ENCODE measurements at regions not wholly inside any gene's neighbourhood (a gene's known extent, or its start where the extent isn't known, plus 50 kb on each side); places are given as distances from the start of the nearest gene placed in this dataset.

- DNase-seq (ENCODE audit: low spot score) = no peak
Measured at GRCh38 chr2:176468457-176469113, 199.3 kb downstream of the MTX2 start.

- DNase-seq (ENCODE audit: low spot score) = no peak
Measured at GRCh38 chr2:176470713-176471112, 201.5 kb downstream of the MTX2 start.

GRCh38 chr2:176471949-176472348, 202.7 kb downstream of the MTX2 start:
- no peak for DNase-seq (ENCODE audit: low spot score)

DNA sequence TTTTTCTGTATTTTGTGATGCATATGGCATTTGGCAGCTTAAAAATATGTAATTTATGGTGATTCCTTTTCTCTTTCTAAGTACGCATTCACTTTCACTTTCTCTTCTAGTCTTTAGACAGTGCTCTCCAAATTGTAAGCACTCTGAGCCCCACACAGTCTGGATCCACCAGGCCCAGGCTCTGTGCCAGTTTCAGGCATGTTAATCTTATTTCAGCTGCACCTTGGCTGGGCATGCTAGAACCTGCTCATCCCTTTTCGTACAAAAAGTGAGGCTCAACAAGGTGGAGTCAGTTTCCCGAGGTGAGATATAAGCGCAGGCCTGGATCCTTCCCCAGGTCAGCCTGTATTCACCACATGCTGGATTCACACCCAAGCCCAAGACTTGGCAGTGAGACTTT, 203.9 kb downstream of the MTX2 start:
- DNase-seq (ENCODE audit: low spot score) = no peak

DNA sequence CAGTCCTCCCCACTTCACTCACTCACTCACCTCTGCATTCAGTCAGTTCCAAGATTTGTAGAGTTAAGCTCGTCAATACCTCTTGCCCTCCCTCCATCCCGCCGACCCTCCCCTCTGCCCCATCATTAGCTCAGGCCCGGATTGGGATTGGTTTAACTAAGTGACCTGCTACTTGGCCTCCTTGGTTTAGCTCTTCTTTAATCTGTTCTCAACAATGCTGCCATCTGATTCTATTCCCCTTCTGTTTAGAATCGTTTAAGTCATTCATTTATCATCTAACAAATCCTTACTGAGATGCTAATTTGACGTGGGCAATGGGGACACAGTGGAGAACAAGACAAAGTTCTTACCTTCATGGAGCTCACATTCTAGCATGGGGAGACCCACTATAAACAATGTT, 204.6 kb downstream of the MTX2 start:
- no peak for DNase-seq (ENCODE audit: low spot score)

GRCh38 chr2:176477336-176477735, 208.1 kb downstream of the MTX2 start:
- no peak for DNase-seq (ENCODE audit: low spot score)

DNA sequence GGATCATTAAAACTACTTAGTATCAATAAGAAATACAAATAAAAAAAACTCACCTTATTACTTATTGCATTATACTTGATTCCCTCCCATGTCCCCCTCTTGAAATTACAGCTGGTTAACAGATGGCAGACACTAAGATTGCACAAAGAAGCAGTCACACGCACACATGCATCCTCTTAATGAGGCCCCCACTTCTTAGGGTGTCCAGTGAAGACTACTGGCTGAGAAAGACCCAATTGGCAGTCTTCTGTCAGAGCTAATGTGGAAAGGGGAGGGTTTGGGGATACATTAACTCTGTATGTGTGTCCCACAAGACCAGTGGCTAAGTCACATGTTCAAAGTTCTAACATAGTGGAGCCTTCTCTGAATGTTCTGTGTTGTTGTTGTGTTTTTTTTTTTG, 210.7 kb downstream of the MTX2 start:
- DNase-seq (ENCODE audit: low spot score) = no peak

DNA sequence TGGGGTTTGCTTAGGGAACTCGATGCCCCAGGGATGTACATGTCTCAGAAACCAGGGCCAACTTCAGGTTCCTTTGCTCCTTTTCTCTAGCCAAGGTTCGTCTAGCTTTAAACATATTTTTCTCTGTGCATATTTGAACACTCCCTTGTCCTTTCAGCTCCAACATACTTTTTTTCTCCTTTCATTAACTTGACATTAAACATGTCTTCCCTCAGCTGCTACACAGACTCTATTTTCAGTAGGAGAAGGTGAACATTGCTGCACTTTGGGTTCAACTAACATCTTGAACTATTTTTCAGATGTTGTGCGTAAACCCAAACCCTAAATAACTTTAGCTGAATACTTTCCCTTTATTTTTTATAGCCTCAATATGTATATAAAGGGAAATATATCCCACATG, 212.9 kb downstream of the MTX2 start:
- no peak for DNase-seq (ENCODE audit: low spot score)

DNA sequence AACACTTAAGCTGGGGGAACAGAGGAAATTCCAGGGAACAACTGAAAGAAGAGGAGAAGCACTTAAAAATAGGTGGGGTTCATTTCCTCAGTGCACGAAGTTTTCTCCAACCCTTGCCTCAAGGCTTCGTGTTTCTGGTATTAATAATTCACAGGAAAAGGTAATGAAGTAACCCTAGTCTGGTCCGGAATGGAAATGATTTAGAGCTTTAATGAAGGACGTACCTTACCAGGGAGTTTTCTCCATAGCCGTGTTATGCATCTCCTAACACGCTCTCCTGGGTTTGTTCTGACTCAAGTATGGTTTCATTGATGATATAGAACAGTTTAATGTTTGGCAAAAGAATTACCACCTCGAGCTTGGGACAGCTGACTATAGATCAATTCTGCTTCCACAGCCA, 214.2 kb downstream of the MTX2 start:
- no peak for DNase-seq (ENCODE audit: low spot score)

DNA sequence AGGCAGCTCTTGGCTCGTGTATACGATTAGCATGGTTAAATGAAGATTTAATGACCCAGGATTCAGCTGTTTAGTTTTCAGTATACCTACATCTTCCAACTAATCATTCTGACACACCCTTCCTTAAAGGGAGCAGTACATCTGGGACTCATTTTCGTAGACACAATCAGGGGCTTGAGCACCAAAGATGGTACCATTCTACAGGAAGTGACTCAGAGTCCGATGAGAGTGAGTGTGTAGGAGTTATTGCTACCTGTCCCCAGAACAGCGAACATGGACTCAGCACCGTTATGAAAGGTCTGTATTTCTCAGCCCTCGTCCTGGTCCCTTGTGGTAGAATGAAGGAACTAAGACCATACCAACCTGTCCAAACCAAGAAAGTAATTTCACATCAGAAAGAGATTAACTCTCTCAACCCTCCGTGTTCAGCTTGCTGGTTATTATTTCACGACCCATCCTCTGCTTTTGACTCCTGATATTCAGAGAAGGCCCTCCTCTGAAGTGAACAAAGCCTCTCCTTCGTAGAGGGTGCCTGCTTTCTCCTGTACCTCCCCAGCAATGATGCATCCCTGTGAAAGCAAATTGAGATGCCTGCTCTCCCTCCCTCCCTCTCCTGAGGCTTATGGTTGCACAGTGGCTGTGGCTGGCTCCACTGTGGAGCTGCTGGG, 214.8 kb downstream of the MTX2 start:
- DNase-seq (ENCODE audit: low spot score) = no peak

- DNase-seq (ENCODE audit: low spot score) = no peak
Measured at GRCh38 chr2:176484838-176485237, 215.6 kb downstream of the MTX2 start.

GRCh38 chr2:176488431-176488830, 219.2 kb downstream of the MTX2 start:
- no peak for DNase-seq (ENCODE audit: low spot score)

- no peak for DNase-seq (ENCODE audit: low spot score)
Measured at GRCh38 chr2:176490061-176490861, 221.0 kb downstream of the MTX2 start.

- no peak for DNase-seq (ENCODE audit: low spot score)
Measured at GRCh38 chr2:176491172-176491904, 222.1 kb downstream of the MTX2 start.

GRCh38 chr2:176492583-176492982, 223.3 kb downstream of the MTX2 start:
- DNase-seq (ENCODE audit: low spot score) = no peak

DNA sequence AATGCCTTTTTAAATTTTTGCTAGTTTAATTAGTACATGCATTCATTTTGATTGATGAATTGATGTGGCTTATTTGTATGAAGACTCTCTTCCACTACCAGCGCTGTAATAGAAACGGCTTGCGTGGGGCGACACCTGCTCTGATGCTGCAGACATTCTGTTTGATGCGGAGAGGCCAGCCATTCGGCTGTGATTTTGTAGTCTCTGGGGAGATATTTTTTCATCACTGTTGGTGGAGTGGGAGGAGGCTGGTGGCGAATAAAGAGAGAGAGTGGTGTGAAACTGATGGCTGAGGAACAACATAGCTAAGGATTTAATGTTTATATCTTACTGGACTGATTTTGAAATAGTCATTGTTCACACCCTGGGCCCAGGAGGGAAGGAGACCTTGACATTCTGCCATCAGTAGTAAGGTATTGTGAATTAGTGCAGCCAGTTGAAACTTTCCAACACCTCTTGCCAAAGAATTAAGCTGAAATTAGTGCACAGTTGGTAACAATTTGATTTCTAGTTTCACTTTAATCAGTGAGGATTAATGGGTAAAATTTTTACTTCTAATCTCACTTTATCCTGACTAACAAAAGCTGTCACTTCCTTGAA, 224.1 kb downstream of the MTX2 start:
- DNase-seq (ENCODE audit: low spot score) = no peak

DNA sequence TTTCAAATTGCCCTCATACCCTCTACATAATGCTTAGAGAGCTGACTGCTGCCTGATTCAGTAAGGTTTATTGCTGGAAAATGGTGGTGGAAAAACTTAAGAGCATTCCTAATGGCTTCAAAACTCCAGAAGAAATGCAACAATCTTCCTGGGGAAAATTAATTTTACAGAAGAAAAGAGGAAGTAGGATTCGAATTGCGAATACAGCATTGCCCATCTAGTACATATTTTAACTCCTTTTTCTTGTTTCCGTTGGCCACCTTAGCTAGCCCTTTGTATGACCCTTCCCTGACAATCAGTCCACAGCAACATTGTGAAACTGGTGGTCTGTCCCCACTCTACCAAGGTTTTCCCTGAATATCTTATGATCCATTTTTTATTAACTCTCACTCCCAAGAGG, 224.7 kb downstream of the MTX2 start:
- no peak for DNase-seq (ENCODE audit: low spot score)

GRCh38 chr2:176494949-176495353, 225.7 kb downstream of the MTX2 start:
- DNase-seq (ENCODE audit: low spot score) = no peak

DNA sequence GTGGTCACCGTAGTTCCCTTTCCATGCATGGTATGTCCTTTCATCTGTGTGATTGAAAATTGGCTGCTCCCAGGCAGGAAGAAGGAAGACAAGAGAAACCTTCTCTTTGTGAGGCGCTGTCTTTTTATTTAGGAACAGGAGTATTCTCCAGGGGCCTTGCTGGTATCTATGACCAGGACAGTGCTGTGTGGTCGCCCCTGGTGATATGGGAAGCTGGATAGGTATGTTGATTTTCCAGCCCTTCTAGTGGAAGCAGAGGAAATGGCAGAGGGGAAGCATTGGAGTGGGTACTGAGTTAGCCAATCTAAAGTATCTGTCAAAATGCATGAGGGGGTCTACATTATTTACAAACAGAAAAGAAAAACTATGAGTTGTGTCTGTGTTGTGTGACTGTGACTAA, 226.6 kb downstream of the MTX2 start:
- no peak for DNase-seq (ENCODE audit: low spot score)

- no peak for DNase-seq (ENCODE audit: low spot score)
Measured at GRCh38 chr2:176496761-176497160, 227.5 kb downstream of the MTX2 start.

DNA sequence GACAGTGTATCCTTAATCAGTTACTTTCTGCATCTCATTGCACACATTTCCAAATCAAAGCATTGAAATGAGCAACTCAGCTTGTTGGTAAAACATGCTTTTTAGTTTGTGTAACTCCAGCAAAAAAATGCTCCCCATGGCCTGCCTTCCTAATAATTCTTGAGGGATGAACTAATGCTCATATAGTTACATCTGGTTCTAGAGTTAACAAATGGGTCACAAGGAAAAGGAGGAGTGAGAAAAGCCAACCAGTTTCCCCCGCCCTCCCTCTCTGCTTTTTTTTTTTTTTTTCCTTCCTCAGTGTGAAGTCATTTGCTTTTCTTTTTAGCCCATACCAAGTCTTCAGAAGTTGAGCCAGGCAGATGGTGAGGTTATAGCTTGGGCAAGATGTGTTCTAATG, 231.7 kb downstream of the MTX2 start:
- no peak for DNase-seq (ENCODE audit: low spot score)

DNA sequence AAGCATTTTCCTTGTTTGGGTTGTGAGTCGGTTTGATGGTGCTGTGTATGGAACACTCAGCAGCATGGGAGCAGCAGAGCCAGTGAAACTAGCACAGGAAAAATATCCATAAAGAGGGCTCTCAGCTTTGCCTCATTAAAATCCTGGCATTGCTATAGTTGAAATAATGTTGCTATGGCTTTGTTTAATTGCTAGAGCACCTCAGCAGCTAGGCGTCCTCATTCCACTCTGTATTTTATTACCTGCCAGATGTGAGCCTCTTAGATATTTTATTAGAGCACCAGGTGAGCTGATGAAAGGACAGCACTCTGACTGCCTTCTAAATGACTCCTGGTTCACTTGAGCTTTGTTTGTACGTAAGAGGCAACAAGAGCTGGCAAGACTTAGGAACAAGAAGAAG, 232.4 kb downstream of the MTX2 start:
- no peak for DNase-seq (ENCODE audit: low spot score)

Measured in HuH-7.5 (cell line).